SK-N-MC (cell line): ENCODE measurements at regions not wholly inside any gene's neighbourhood (a gene's known extent, or its start where the extent isn't known, plus 50 kb on each side); places are given as distances from the start of the nearest gene placed in this dataset.

Experiments used
- EZH2 ChIP-seq: fragments of 200-600 bp; sonication (generic); IDR thresholded peaks from one replicate; pipeline ENCODE4 v1.6.1; 2017; ENCODE audit warnings: antibody characterized with exemption
- POLR2AphosphoS5 ChIP-seq: IDR thresholded peaks from 2 replicates; pipeline ENCODE4 v1.6.1; 2012; ENCODE audit warnings: mild to moderate bottlenecking, low read depth, low read length, borderline replicate concordance

- TF ChIP-seq POLR2AphosphoS5 (no peak), EZH2 (no peak)
These were observed 358.6 kb upstream of the ASIC2 start for GRCh38 chr17:33651686-33652085.
